ENCODE measurements at regions not wholly inside any gene's neighbourhood (a gene's known extent, or its start where the extent isn't known, plus 50 kb on each side); places are given as distances from the start of the nearest gene placed in this dataset.

DNA sequence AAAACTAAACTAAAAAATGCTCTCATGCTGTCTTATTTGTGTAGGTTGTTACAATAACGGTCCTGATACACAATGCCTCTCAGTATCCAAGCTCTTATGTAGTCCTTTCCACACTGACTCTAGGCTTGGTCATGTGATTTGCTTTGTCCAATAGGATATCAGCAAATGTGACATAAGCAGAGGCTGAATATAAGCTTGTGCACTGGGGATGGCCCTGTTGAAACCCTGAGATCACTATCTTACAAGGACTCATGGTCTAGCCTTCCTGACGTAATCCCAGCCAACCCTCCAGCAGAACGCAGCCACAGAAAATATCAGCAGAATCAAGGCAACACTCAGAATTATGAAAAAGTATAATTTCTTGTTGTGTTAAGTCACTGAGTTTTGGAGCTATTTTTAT, 145.1 kb upstream of the CCN2 start:
- DNase-seq = no peak
- Mint-ChIP-seq H3K27me3 (ENCODE audit: low read depth in 3 of 3) (peaks cover 0 to 2% (median 0%) of the 10 kb centered on the region in 3 donors), H3K27ac (no peak overlapping the region), H3K4me3 (no peak overlapping the region), H3K36me3 (no peaks in the 10 kb centered on the region), H3K4me1 (no peaks in the 10 kb centered on the region), H3K9me3 (peaks cover 0 to 3% (median 1%) of the 10 kb centered on the region in 7 donors)
- H3K36me3 ChIP-seq (replicated peaks in 1 of 2; ENCODE audit: control insufficient read depth in 1 of 2, insufficient read depth in 2 of 2, low read length in 2 of 2) = no peaks in the 10 kb centered on the region
- peaks cover 0 to 6% of the 10 kb centered on the region in 2 donors for H3K9me3 ChIP-seq (replicated peaks in 1 of 2; ENCODE audit: control insufficient read depth in 1 of 2, insufficient read depth in 1 of 2, low read length in 2 of 2)
- H3K27me3 ChIP-seq (ENCODE audit: control insufficient read depth in 2 of 2, insufficient read depth in 2 of 2, low read length in 2 of 2) = no peaks in the 10 kb centered on the region
- WGBS (ENCODE audit: insufficient coverage) = no CpG with 5 or more reads among the region's 3 CpGs
- H2AFZ ChIP-seq (ENCODE audit: insufficient read depth, low read depth, low read length, poor library complexity, severe bottlenecking) = no peak overlapping the region
- no peaks in the 10 kb centered on the region for H3K79me2 ChIP-seq (ENCODE audit: insufficient read depth, low read length)
- H4K20me1 ChIP-seq (ENCODE audit: insufficient read depth, low read length) = no peaks in the 10 kb centered on the region
- intact Hi-C loops (cut with micrococcal nuclease) = no loop called here
- no peak overlapping the region for H3K27ac ChIP-seq (ENCODE audit: low read depth in 1 of 2, low read length in 2 of 2)
- no peak overlapping the region for H3K4me3 ChIP-seq (replicated peaks in 1 of 3; ENCODE audit: low read depth in 2 of 3, low read length in 3 of 3)
- no peak overlapping the region for H3K9ac ChIP-seq (ENCODE audit: insufficient read depth, low read length, poor library complexity, severe bottlenecking)
- TF ChIP-seq, protein P1, sequence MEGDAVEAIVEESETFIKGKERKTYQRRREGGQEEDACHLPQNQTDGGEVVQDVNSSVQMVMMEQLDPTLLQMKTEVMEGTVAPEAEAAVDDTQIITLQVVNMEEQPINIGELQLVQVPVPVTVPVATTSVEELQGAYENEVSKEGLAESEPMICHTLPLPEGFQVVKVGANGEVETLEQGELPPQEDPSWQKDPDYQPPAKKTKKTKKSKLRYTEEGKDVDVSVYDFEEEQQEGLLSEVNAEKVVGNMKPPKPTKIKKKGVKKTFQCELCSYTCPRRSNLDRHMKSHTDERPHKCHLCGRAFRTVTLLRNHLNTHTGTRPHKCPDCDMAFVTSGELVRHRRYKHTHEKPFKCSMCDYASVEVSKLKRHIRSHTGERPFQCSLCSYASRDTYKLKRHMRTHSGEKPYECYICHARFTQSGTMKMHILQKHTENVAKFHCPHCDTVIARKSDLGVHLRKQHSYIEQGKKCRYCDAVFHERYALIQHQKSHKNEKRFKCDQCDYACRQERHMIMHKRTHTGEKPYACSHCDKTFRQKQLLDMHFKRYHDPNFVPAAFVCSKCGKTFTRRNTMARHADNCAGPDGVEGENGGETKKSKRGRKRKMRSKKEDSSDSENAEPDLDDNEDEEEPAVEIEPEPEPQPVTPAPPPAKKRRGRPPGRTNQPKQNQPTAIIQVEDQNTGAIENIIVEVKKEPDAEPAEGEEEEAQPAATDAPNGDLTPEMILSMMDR (IDR thresholded peaks at IDR 0.05) = no peak
- H3K4me2 ChIP-seq (replicated peaks; ENCODE audit: extremely low read depth, low read length, poor library complexity, severe bottlenecking) = no peak overlapping the region
- H3K4me1 ChIP-seq (ENCODE audit: control insufficient read depth in 1 of 2, insufficient read depth in 2 of 2, low read length in 2 of 2) = no peaks in the 10 kb centered on the region

- Mint-ChIP-seq H3K9me3 (peaks cover 0 to 2% (median 0%) of the 10 kb centered on the region in 7 donors), H3K27me3 (ENCODE audit: low read depth in 3 of 3) (peaks cover 0 to 3% (median 0%) of the 10 kb centered on the region in 3 donors), H3K36me3 (no peaks in the 10 kb centered on the region), H3K4me3 (no peak overlapping the region), H3K27ac (no peak overlapping the region), H3K4me1 (no peaks in the 10 kb centered on the region)
- no peak overlapping the region for H2AFZ ChIP-seq (ENCODE audit: insufficient read depth, low read depth, low read length, poor library complexity, severe bottlenecking)
- no peaks in the 10 kb centered on the region for H3K9me3 ChIP-seq (replicated peaks in 1 of 2; ENCODE audit: control insufficient read depth in 1 of 2, insufficient read depth in 1 of 2, low read length in 2 of 2)
- TF ChIP-seq, protein P1 (IDR thresholded peaks at IDR 0.05) = no peak
- H3K4me3 ChIP-seq (replicated peaks in 1 of 3; ENCODE audit: low read depth in 2 of 3, low read length in 3 of 3) = no peak overlapping the region
- H3K27ac ChIP-seq (ENCODE audit: low read depth in 1 of 2, low read length in 2 of 2) = no peak overlapping the region
- H3K36me3 ChIP-seq (replicated peaks in 1 of 2; ENCODE audit: control insufficient read depth in 1 of 2, insufficient read depth in 2 of 2, low read length in 2 of 2) = no peaks in the 10 kb centered on the region
- H3K4me1 ChIP-seq (ENCODE audit: control insufficient read depth in 1 of 2, insufficient read depth in 2 of 2, low read length in 2 of 2) = no peaks in the 10 kb centered on the region
- intact Hi-C loops (cut with micrococcal nuclease) = no loop called here
- no peaks in the 10 kb centered on the region for H3K79me2 ChIP-seq (ENCODE audit: insufficient read depth, low read length)
- no peaks in the 10 kb centered on the region for H4K20me1 ChIP-seq (ENCODE audit: insufficient read depth, low read length)
- H3K4me2 ChIP-seq (replicated peaks; ENCODE audit: extremely low read depth, low read length, poor library complexity, severe bottlenecking) = no peak overlapping the region
- no peak overlapping the region for H3K9ac ChIP-seq (ENCODE audit: insufficient read depth, low read length, poor library complexity, severe bottlenecking)
- H3K27me3 ChIP-seq (ENCODE audit: control insufficient read depth in 2 of 2, insufficient read depth in 2 of 2, low read length in 2 of 2) = no peaks in the 10 kb centered on the region
- no CpG with 5 or more reads among the region's 2 CpGs for WGBS (ENCODE audit: insufficient coverage)
- DNase-seq = no peak
Measured at GRCh38 chr6:132089173-132089572, 138.0 kb upstream of the CCN2 start.

Measured in CD14-positive monocyte (primary cell).